ENCODE measurements at regions not wholly inside any gene's neighbourhood (a gene's known extent, or its start where the extent isn't known, plus 50 kb on each side); places are given as distances from the start of the nearest gene placed in this dataset.

GRCh38 chr5:109943701-109944235 lies 254.0 kb downstream of the MAN2A1 start:
- no peak for DNase-seq (ENCODE audit: low read depth, low spot score)
- no peak overlapping the region for H3K4me3 ChIP-seq (ENCODE audit: low read length)

GRCh38 chr5:109944461-109944860 lies 254.7 kb downstream of the MAN2A1 start:
- no peak for DNase-seq (ENCODE audit: low read depth, low spot score)
- H3K4me3 ChIP-seq (ENCODE audit: low read length): no peak overlapping the region

- peak; percentile 85 for DNase-seq (ENCODE audit: low read depth, low spot score)
- H3K4me3 ChIP-seq (ENCODE audit: low read length): no peak overlapping the region
These were observed 255.5 kb downstream of the MAN2A1 start for GRCh38 chr5:109945097-109945678.

GRCh38 chr5:109945723-109946480 lies 256.2 kb downstream of the MAN2A1 start:
- no peak overlapping the region for H3K4me3 ChIP-seq (ENCODE audit: low read length)
- no peak for DNase-seq (ENCODE audit: low read depth, low spot score)

GRCh38 chr5:109946610-109947009 lies 256.9 kb downstream of the MAN2A1 start:
- no peak for DNase-seq (ENCODE audit: low read depth, low spot score)

GRCh38 chr5:109947667-109948066 lies 257.9 kb downstream of the MAN2A1 start:
- DNase-seq (ENCODE audit: low read depth, low spot score): no peak
- H3K4me3 ChIP-seq (ENCODE audit: low read length): no peak overlapping the region

More at GRCh38 chr5:109946610-109947009, 256.9 kb downstream of the MAN2A1 start:
- no peak overlapping the region for H3K4me3 ChIP-seq (ENCODE audit: low read length)

- DNase-seq (ENCODE audit: low read depth, low spot score): no peak
- H3K4me3 ChIP-seq (ENCODE audit: low read length): no peak overlapping the region
These were observed 260.9 kb downstream of the MAN2A1 start for GRCh38 chr5:109950634-109951033.

- no peak overlapping the region for H3K4me3 ChIP-seq (ENCODE audit: low read length)
- DNase-seq (ENCODE audit: low read depth, low spot score): no peak
These were observed 261.6 kb downstream of the MAN2A1 start for GRCh38 chr5:109951348-109951747.

GRCh38 chr5:109951758-109952157 lies 262.0 kb downstream of the MAN2A1 start:
- H3K4me3 ChIP-seq (ENCODE audit: low read length): no peak overlapping the region

GRCh38 chr5:109953761-109954160 lies 264.0 kb downstream of the MAN2A1 start:
- no peak for DNase-seq (ENCODE audit: low read depth, low spot score)
- H3K4me3 ChIP-seq (ENCODE audit: low read length): no peak overlapping the region

More at GRCh38 chr5:109951758-109952157, 262.0 kb downstream of the MAN2A1 start:
- DNase-seq (ENCODE audit: low read depth, low spot score): no peak

GRCh38 chr5:109956884-109957283 lies 267.2 kb downstream of the MAN2A1 start:
- no peak for DNase-seq (ENCODE audit: low read depth, low spot score)
- H3K4me3 ChIP-seq (ENCODE audit: low read length): no peak overlapping the region

- no peak for DNase-seq (ENCODE audit: low read depth, low spot score)
- no peak overlapping the region for H3K4me3 ChIP-seq (ENCODE audit: low read length)
These were observed 268.4 kb downstream of the MAN2A1 start for GRCh38 chr5:109958082-109958481.

- no peak for DNase-seq (ENCODE audit: low read depth, low spot score)
- no peak overlapping the region for H3K4me3 ChIP-seq (ENCODE audit: low read length)
These were observed 269.9 kb downstream of the MAN2A1 start for GRCh38 chr5:109959652-109960051.

- DNase-seq (ENCODE audit: low read depth, low spot score): no peak
- no peak overlapping the region for H3K4me3 ChIP-seq (ENCODE audit: low read length)
These were observed 272.0 kb downstream of the MAN2A1 start for GRCh38 chr5:109961751-109962150.

- H3K4me3 ChIP-seq (ENCODE audit: low read length): no peak overlapping the region
- no peak for DNase-seq (ENCODE audit: low read depth, low spot score)
These were observed 273.3 kb downstream of the MAN2A1 start for GRCh38 chr5:109962882-109963603.

GRCh38 chr5:109964136-109964535 lies 274.4 kb downstream of the MAN2A1 start:
- no peak overlapping the region for H3K4me3 ChIP-seq (ENCODE audit: low read length)
- no peak for DNase-seq (ENCODE audit: low read depth, low spot score)

- H3K4me3 ChIP-seq (ENCODE audit: low read length): no peak overlapping the region
- DNase-seq (ENCODE audit: low read depth, low spot score): no peak
These were observed 275.9 kb downstream of the MAN2A1 start for GRCh38 chr5:109965634-109966033.

- DNase-seq (ENCODE audit: low read depth, low spot score): no peak
- no peak overlapping the region for H3K4me3 ChIP-seq (ENCODE audit: low read length)
These were observed 282.2 kb downstream of the MAN2A1 start for GRCh38 chr5:109971968-109972367.

- no peak for DNase-seq (ENCODE audit: low read depth, low spot score)
- H3K4me3 ChIP-seq (ENCODE audit: low read length): no peak overlapping the region
These were observed 292.3 kb downstream of the MAN2A1 start for GRCh38 chr5:109981979-109982378.

- DNase-seq (ENCODE audit: low read depth, low spot score): no peak
- H3K4me3 ChIP-seq (ENCODE audit: low read length): no peak overlapping the region
These were observed 293.3 kb downstream of the MAN2A1 start for GRCh38 chr5:109982966-109983534.

Measured in Jurkat, Clone E6-1 (cell line).